Suppressor macrophage (primary cell): ENCODE measurements at regions not wholly inside any gene's neighbourhood (a gene's known extent, or its start where the extent isn't known, plus 50 kb on each side); places are given as distances from the start of the nearest gene placed in this dataset.

ENCODE experiments used
- DNase-seq, 4 experiments: peaks; one replicate each; pipeline ENCODE4 v3.0.0-alpha.2; 2020 to 2022

- DNase-seq: peak; percentile 5 to 75 (median 50)
Observed at GRCh38 chr14:34036319-34036766, 85.5 kb upstream of the EGLN3 start.

GRCh38 chr14:34035934-34036250 lies 85.0 kb upstream of the EGLN3 start:
- no peak for DNase-seq

- no peak for DNase-seq
Observed at GRCh38 chr14:34035177-34035933, 84.5 kb upstream of the EGLN3 start.

- no peak for DNase-seq
Observed at GRCh38 chr14:34034447-34035176, 83.7 kb upstream of the EGLN3 start.

- no peak for DNase-seq
Observed at GRCh38 chr14:34032720-34033119, 81.8 kb upstream of the EGLN3 start.

DNA sequence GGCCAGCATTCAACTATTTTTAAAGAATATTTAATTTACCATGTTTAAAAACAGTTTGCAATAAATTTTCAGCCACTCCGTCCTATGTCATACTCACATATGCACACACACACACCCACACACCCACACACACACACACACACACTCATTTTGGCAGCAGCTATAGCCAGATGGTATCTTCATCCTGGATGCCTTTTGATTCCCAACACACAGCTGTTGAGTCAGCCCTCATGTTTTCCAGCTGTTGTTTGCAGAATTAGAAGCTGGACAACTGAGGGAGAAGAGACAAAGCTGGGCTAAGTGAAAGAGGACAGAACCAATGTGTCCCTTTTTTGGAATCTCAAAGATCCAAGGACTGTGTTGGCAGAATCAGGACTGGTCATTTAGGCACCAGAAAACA lies 80.0 kb upstream of the EGLN3 start:
- DNase-seq: no peak

- DNase-seq: no peak
Observed at GRCh38 chr14:34029921-34030334, 79.1 kb upstream of the EGLN3 start.

- no peak for DNase-seq
Observed at GRCh38 chr14:34027990-34028495, 77.2 kb upstream of the EGLN3 start.

DNA sequence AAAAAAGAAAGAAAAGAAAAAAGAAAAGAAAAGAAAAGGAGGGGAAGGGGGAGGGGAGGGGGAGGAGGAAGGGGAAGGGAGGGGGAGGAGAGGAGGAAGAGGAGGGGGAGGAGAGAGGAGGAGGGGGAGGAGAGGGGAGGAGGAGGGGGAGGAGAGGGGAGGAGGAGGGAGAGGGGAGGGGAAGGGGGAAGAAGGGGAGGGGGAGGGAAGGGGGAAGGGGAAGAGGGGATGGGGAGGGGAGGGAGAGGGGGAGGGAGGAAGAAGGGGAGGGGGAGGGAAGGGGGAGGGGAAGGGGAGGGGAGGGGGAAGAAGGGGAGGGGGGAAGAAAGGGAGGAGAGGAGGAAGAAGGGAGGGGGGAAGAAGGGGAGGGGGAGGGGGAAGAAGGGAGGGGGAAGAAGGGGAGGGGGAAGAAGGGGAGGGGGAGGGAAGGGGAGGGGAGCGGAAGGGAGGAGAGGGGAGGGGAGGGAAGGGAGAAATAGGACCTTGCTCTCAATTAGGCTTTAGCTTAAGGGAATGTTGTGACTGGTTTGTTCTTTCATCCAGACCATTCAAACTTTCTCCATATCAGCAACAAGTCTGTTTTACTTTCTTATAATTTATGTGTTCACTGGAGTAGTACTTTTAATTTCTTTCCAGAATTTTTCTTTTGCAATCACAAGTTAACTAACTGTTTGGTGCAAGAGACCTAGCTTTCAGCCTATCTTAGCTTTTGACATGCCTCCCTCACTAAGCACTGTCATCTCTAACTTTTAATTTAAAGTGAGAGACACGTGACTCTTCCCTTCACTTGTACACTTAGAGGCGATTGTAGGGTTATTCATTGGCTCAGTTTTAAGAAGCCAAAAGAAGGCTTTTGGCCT lies 76.5 kb upstream of the EGLN3 start:
- DNase-seq: no peak

DNA sequence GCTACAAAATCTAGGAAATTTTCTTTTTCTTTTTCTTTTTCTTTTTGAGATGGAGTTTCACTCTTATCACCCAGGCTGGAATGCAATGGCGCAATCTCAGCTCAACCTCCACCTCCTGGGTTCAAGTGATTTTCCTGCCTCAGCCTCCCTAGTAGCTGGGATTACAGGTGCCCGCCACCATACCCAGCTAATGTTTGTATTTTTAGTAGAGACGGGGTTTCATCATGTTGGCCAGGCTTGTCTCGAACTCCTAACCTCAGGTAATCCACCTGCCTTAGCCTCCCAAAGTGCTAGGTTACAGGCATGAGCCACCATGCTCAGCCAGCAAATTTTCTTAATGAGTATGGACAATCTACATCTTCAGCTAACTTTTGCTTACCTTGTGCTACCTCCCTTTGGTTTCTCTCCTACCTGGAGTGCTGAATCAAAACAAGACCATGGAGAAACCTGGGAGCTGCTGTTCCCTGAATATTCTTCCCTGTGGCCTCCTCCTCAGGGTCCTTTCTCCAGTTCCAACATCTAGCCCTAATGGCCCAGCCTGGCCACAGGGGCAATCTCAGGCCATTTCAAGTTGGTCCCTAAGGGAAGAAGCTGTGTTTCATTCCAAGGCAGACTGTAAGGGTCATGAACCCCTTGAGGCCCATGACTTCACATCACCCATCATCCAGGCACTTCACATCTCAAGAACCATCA lies 74.6 kb upstream of the EGLN3 start:
- DNase-seq: no peak

GRCh38 chr14:34024768-34025144 lies 73.9 kb upstream of the EGLN3 start:
- DNase-seq: no peak

DNA sequence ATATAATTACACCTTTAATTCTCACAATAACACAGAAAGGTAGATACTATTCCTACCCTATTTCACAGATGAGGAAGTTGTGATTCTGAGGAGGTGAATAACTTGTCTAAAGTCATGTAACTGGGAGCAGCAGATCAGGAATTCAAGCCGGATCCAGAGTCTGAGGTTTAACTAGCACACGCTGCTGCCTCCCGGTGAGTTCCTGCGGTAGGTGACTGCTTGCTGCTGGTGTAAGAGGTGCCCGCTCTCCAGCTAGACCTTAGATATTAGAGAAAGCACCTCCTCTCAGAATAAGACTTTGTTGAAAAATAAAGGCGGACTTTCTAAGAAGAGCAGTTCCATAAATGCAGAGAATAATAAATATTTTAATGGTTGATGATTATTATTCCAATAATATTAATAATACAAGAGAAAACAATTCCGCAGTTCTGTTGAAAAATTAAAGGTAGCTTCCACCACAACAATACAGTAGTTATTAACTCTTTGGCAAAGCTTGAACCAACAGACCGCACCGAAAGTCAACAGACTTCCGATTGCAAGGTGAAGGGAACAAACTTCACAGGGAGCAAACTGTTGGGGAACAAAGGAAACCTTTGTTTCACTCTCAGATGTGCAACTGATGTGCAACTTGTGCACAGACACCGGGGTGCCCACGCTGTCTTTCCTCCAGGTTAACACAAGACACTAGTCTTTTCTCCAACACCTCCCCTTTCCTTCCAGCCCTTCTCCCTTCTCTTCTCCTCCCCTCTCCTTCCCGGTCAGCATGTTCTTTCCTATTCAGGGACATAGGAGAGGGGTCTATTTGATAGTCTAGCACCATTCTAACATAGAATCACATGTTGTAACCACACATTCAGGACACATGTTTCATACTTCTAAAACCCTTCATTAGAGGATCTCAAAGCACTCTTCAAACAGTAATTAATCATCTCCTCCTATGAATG lies 73.2 kb upstream of the EGLN3 start:
- DNase-seq: no peak

DNA sequence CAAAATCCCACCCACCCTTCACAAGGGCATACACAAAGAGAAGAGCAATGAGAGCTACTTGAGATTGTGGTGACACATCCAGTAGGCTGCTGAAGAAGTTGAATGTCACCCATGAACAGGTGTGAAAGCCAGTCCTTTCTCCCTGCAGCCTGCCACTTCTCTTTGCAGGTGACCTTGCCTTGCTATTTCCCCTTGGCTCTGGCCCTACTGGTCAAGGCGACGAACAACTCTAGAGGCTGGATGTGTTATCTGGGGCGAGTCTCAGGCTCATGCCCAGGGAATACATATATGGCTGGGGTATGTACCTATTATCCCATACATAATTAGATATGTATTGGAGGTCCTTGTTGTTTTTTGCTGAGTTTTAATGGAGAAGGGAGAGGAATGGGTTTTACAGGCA lies 70.2 kb upstream of the EGLN3 start:
- no peak for DNase-seq

GRCh38 chr14:34020014-34020413 lies 69.1 kb upstream of the EGLN3 start:
- DNase-seq: no peak

GRCh38 chr14:34018564-34019244 lies 67.8 kb upstream of the EGLN3 start:
- DNase-seq: peak in 1 of 4 experiments; percentile 5

DNA sequence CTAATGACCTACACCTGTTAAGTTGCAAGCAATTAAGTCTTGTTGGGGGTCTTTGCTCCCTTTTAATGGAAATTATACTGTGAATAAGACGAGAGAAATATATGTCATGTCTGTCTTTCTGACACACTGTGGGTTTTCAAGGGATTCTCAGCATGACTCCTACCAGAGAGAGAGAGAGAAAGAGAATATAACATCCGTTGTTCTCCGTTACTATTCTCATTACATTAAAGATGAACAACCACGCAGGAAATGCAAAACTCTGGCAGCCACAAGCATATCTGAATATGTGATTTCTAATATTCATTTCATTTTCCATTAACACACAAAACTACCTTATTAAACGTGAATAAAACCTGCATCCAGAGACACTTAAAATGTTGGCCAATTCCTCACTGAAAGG lies 67.3 kb upstream of the EGLN3 start:
- DNase-seq: no peak

DNA sequence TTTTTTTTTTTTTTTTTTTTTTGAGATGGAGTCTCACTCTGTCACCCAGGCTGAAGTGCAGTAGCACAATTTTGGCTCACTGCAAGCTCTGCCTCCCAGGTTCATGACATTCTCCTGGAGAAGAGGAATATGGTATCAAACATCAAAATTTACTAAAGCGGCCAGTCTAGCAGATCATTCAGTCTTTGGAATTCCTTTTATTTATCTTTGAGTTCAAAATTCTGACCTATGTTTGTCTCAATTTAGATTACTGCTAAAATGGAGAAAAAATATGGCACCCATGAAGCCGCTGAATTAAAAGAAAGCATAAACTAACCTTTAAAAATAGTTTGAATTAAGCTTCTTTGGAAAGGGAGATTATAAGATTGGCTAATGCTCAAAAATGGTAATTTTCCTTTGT lies 64.5 kb upstream of the EGLN3 start:
- DNase-seq: no peak

- DNase-seq: no peak
Observed at GRCh38 chr14:34014936-34015335, 64.1 kb upstream of the EGLN3 start.

GRCh38 chr14:34013721-34014060 lies 62.8 kb upstream of the EGLN3 start:
- DNase-seq: peak in 1 of 4 experiments; percentile 30

GRCh38 chr14:34012978-34013720 lies 62.3 kb upstream of the EGLN3 start:
- DNase-seq: peak; percentile 81 to 95 (median 90)
